ENCODE measurements at regions not wholly inside any gene's neighbourhood (a gene's known extent, or its start where the extent isn't known, plus 50 kb on each side); places are given as distances from the start of the nearest gene placed in this dataset.

GRCh38 chr5:125047871-125048270 lies 301.4 kb upstream of the ZNF608 start:
- no peaks in the 10 kb centered on the region for H3K27me3 Mint-ChIP-seq (ENCODE audit: low read depth)
- DNase-seq (ENCODE audit: low read depth, low spot score): no peak
- peaks cover 5% of the 10 kb centered on the region for H3K36me3 Mint-ChIP-seq (ENCODE audit: low read depth)
- H3K4me3 Mint-ChIP-seq: no peak overlapping the region
- no peak overlapping the region for H3K27ac Mint-ChIP-seq (ENCODE audit: unreplicated experiment)
- TF ChIP-seq CTCF (conservative IDR thresholded peaks at IDR 0.05): no peak
- peaks cover 50% of the 10 kb centered on the region for H3K4me1 Mint-ChIP-seq
- H3K9me3 Mint-ChIP-seq: peaks cover 13% of the 10 kb centered on the region

GRCh38 chr5:125049721-125050702 lies 303.6 kb upstream of the ZNF608 start:
- no peak overlapping the region for H3K4me3 Mint-ChIP-seq

GRCh38 chr5:125050926-125051325 lies 304.5 kb upstream of the ZNF608 start:
- Mint-ChIP-seq H3K4me3 (no peak overlapping the region), H3K4me1 (peaks cover 43% of the 10 kb centered on the region), H3K27me3 (ENCODE audit: low read depth) (no peaks in the 10 kb centered on the region)

More at GRCh38 chr5:125049721-125050702, 303.6 kb upstream of the ZNF608 start:
- Mint-ChIP-seq H3K36me3 (ENCODE audit: low read depth) (peaks cover 7% of the 10 kb centered on the region), H3K4me1 (peaks cover 43% of the 10 kb centered on the region), H3K27ac (ENCODE audit: unreplicated experiment) (no peak overlapping the region), H3K27me3 (ENCODE audit: low read depth) (no peaks in the 10 kb centered on the region), H3K9me3 (peaks cover 12% of the 10 kb centered on the region)
- no peak for DNase-seq (ENCODE audit: low read depth, low spot score)
- TF ChIP-seq CTCF (conservative IDR thresholded peaks at IDR 0.05): no peak

GRCh38 chr5:125052584-125052983 lies 306.1 kb upstream of the ZNF608 start:
- no peak for TF ChIP-seq CTCF (conservative IDR thresholded peaks at IDR 0.05)
- H3K27me3 Mint-ChIP-seq (ENCODE audit: low read depth): no peaks in the 10 kb centered on the region
- H3K4me3 Mint-ChIP-seq: no peak overlapping the region
- DNase-seq (ENCODE audit: low read depth, low spot score): no peak
- H3K4me1 Mint-ChIP-seq: peaks cover 51% of the 10 kb centered on the region
- H3K27ac Mint-ChIP-seq (ENCODE audit: unreplicated experiment): no peak overlapping the region
- peaks cover 8% of the 10 kb centered on the region for H3K9me3 Mint-ChIP-seq
- H3K36me3 Mint-ChIP-seq (ENCODE audit: low read depth): peaks cover 7% of the 10 kb centered on the region

More at GRCh38 chr5:125050926-125051325, 304.5 kb upstream of the ZNF608 start:
- Mint-ChIP-seq H3K9me3 (peaks cover 8% of the 10 kb centered on the region), H3K36me3 (ENCODE audit: low read depth) (peaks cover 7% of the 10 kb centered on the region), H3K27ac (ENCODE audit: unreplicated experiment) (no peak overlapping the region)
- no peak for TF ChIP-seq CTCF (conservative IDR thresholded peaks at IDR 0.05)
- DNase-seq (ENCODE audit: low read depth, low spot score): no peak

- Mint-ChIP-seq H3K9me3 (peaks cover 8% of the 10 kb centered on the region), H3K4me3 (no peak overlapping the region), H3K27ac (ENCODE audit: unreplicated experiment) (no peak overlapping the region), H3K27me3 (ENCODE audit: low read depth) (no peaks in the 10 kb centered on the region), H3K4me1 (peaks cover 53% of the 10 kb centered on the region), H3K36me3 (ENCODE audit: low read depth) (peaks cover 7% of the 10 kb centered on the region)
- TF ChIP-seq CTCF (conservative IDR thresholded peaks at IDR 0.05): no peak
- no peak for DNase-seq (ENCODE audit: low read depth, low spot score)
Measured at GRCh38 chr5:125053179-125053578, 306.7 kb upstream of the ZNF608 start.

Measured in neural crest cell (in vitro differentiated cells).